ENCODE measurements at regions not wholly inside any gene's neighbourhood (a gene's known extent, or its start where the extent isn't known, plus 50 kb on each side); places are given as distances from the start of the nearest gene placed in this dataset.

DNA sequence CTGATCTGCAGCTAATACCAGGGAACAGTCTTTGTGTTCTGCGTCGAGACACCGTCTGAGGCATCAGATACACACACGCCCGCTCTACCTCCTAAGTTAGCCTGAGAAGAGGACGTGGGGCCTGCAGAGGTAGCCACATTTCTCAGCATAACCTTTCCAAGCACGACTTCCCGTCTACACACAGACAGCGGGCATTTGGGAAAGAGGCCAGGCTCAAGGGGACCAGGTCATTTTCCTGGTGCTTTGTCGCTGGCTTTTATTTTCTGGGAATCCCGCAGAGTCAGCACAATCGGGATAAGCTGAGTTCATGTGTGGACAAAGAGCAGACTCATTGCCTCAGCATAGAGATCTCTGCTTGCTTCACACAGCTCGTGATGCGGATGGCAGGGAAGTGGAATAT lies 72.5 kb upstream of the SMYD2 start:
- DNase-seq = no peak

DNA sequence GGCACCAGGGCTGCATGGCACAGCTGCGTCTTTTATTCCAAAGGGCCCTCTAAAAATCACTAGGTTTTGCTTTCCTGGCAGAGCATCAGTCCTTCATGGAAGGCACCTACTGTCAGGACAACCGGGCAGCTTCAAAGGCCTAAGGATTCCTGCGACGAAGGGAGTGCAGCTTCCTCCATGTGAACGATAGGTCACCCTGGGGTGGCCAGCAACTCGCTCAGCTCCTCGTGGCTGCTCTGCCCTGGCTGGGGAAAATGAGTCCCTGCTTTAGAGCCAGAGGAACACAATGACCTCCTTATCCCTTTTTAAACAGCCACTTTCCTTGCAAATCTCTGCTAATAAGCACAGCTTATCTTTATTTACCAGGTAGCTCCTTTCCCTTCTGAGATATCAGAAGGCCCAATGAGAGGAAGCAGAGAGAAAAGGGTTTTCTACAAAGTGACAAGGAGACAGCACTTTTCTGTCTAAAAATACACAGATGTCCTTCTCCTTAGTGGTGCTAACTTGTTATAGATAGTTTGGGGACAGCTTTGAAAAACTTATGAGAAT lies 71.6 kb upstream of the SMYD2 start:
- DNase-seq = no peak

DNA sequence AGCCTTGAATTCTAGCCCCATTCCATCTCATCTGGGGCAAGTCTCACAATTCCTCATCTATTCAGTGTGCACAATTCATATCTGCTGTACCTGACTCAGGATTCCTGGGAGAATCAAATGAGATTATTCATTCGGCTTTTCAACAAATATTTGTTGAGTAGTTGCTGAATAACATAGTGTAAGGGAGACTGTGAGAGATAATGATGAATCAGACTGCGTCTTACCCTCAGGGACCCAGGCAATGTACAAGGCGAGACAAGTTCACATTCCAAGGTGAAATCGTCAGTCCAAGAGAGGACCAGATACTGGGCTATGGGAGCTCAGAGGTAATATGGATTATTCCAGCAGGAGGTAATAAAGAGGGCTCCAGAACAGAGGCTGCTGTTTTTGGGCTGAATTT lies 67.8 kb upstream of the SMYD2 start:
- DNase-seq = no peak

DNA sequence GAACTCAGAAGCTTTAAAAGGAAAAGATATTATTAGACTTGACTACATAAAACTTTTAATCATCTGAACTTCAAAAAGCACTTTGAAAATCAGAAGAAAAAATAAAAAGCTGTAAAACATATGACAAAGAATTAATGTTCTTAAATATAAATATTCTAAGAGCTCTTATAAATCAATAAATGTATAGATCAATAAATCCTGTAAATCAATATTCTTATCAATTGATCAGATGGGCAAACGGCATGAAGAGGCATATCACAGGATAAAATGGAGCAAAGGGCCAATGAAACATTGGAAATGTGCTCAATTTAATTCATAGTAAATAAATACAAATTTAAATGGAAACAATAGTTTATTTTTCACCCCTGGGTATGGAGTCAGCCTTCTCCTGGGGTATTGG lies 66.1 kb upstream of the SMYD2 start:
- no peak for DNase-seq

DNA sequence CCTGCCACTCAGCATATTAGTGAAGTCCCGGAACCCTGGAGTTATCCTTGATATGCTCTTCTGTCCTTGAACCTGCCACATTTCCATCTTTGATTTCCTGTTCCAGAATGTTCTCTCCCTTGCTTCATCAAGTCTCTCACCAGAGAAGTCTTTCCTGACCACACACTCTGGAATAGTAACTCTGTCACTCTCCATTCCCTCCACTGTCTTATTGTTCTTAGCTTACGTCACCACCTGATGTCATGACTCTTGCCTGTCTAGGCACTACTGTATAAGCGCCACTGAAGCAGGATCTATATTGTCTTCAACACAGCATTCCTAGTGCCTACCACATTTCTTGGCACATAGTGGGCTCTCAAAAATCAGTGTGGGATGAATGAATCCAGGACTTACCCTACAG lies 65.4 kb upstream of the SMYD2 start:
- no peak for DNase-seq

DNA sequence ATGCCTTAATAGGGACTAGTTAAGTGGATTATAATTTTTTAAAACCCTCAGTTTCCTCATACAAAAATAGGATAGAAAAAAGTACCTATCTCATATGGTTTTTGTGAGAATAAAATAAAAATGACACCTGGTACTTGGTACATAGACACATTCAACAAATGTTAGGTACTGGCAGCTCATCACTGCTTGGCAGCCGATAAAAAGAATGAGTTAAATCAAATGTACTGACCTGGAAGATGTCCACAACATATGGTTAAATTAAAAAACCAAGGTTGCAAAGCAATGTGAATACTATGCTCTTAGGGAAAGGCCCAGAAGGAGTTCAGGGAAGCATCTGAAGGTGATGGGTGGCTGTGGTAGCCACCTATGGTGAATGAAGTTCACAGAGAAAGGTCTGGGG lies 64.9 kb upstream of the SMYD2 start:
- DNase-seq = no peak

DNA sequence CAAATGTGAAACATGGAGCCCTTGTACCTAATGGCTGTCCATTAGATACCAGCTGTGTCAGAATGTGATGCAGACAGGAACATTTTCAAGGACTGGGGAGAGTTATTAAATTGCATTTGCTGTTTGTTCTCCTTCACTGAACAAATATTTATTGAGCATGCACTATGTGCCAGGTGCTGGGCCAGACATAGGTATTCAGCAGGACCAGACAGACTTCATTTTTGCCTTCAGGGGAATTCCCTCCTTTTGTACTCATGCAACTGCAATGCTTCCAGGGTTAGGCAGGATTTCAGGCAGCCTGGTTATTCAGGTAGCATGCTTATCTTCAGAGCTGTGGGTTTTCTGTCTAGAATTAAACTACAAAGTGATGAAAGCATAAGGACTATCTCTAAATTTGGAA lies 64.2 kb upstream of the SMYD2 start:
- DNase-seq = no peak

DNA sequence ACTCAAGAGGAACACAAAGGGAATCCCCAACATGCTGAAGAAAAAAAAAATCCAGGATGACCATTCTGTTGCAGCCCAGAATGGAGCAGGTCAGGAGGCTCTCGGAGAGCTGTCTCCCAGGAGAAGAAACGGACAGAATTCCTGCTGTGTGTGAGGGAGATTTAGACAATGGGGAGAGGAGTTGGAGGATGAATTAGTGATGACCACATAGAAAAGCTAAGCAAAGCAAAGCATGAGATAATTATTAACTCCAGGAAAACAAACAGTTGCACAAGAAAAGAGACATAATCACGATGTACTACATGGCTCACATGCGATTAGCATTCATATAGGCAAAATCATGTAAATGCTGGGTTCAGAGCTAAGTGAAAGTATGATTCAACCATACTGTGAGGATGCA lies 61.1 kb upstream of the SMYD2 start:
- no peak for DNase-seq

DNA sequence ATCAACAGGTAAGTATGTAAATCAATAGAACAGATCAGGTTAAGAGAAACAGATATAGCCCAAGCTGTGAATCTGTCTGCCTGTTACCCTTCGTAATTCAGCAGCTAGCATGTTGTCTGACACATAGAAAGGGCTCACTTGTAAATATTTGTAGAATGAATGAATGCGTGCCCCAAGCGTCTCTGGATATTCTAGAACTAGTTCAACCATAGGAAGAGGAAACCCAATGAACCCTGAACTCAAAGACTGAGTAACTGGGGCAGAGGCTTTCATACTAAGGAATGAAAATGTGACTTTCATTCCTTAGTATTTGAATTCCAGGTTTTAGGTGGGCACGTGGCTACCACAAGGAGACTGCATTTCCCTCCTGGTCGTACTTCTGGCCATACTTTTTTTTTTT lies 60.1 kb upstream of the SMYD2 start:
- no peak for DNase-seq

DNA sequence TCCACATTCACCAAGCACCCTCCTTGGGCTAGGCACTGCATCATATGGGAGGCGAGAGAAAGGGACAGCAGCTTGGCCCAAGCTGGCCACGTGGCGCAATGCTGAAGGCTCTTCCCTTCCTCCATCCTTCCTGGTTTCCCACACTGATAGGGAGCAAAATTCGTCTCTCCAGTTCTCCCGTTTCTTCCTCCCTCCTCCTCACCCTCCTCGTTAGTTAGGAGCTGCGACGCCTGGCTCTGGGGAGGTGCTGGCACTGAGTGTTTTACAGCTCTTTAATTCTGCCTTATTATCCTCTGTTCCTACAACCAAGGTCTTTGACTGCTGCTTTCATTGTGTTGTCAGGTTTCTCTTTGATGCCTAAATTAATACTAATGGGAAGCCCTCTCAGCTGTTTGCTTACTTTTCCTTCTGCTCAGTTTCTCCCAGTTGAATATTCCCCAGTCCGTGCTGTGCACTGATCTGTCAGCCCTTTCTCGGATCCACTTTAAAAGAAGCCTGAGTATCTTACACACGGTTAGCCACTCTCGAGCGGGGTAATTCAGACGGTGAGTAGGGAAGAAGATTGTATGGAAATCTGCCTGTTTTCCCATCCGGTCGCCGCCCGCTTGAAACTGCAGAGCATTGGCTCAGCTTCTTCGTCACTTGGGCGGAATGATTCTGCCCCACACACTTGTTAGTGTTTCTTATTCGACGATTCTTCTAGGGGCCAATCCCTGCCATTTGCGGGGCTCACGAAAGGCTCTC lies 56.2 kb upstream of the SMYD2 start:
- no peak for DNase-seq

DNA sequence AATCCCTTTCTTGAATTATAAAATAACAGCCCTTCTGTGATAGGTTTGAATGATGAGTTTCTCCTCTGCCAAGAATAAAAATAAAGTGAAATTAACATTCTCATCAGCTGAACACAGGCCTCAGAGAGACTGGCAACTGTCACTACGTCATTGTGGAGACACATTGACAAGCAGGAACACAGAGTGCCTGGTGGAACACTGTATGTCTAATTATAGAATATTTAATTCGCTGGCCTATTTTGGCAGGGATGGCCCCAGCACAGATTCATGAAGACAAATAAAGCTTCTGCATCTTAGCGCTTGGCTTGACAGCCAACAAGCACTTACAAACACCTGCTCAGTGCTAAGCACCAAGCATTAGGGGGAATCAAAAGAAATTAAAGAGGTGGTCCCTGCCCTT lies 52.0 kb upstream of the SMYD2 start:
- no peak for DNase-seq

DNA sequence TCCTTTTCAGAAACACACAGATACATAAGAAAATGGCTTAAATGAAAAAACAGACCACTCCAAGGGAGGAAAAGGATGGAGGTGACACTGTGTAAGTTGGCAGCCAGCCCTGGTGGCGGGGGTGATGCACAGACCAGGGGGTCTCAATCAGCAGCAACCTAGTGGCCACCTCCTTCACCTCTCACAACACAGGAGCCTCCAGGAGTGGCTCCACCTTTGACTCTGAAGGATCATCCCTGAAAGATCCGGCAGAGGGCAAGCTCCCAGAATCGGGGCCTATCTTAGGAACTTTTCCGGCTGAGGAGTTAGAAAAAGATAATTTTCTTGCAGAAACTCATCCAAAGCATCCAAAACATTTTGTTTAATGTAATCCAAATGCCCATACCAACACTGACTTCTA lies 51.2 kb upstream of the SMYD2 start:
- DNase-seq = no peak

Measured in inflammatory macrophage (primary cell).